Esophagus squamous epithelium (tissue), 5 donors: ENCODE measurements at regions not wholly inside any gene's neighbourhood (a gene's known extent, or its start where the extent isn't known, plus 50 kb on each side); places are given as distances from the start of the nearest gene placed in this dataset.

ENCODE experiments used
- DNase-seq: peaks from one replicate; lab custom pipeline; 2025; lab: John Stamatoyannopoulos, UW
- H3K27ac ChIP-seq, 4 donors: fragments of 200-600 bp; sonication (generic); one replicate each; pipeline ENCODE4 v1.5.1; 2016 to 2019; ENCODE audit warnings: mild to moderate bottlenecking in 1 of 4
- H3K27me3 ChIP-seq, 4 donors: fragments of 200-600 bp; sonication (generic); 1 replicate in 3 of 4; 2 replicates in 1 of 4; pipeline versions ENCODE4 v1.5.1 to v1.6.0; 2017 to 2021; ENCODE audit warnings: antibody characterized with exemption in 1 of 4
- H3K36me3 ChIP-seq, 3 donors: fragments of 200-600 bp; sonication (generic); one replicate each; pipeline ENCODE4 v1.5.1; 2016 to 2019
- H3K4me1 ChIP-seq, 3 donors: fragments of 200-600 bp; sonication (generic); one replicate each; pipeline ENCODE4 v1.5.1; 2017 to 2019
- H3K4me3 ChIP-seq, 4 donors: fragments of 200-600 bp; sonication (generic); 1 replicate in 3 of 4; 2 replicates in 1 of 4; pipeline ENCODE4 v1.5.1; 2016 to 2019; ENCODE audit warnings: mild to moderate bottlenecking in 2 of 4, moderate library complexity in 1 of 4
- H3K9me3 ChIP-seq, 3 donors: fragments of 200-600 bp; sonication (generic); one replicate each; pipeline ENCODE4 v1.5.1; 2016 to 2019
- POLR2A ChIP-seq, 4 donors: fragments of 450-650 bp; IDR thresholded peaks; one replicate each; pipeline ENCODE4 v1.6.1; 2017; ENCODE audit warnings: antibody characterized with exemption in 4 of 4, mild to moderate bottlenecking in 4 of 4, moderate library complexity in 3 of 4
- WGBS, 2 donors: methylation state at CpG; one replicate each; pipeline ENCODE4 v1.1.5; 2018; 5-methylcytosine and 5-hydroxymethylcytosine counted together
- intact Hi-C: fragments of 100-400 bp; cut with DNase I; formaldehyde crosslinking; loops from one replicate; pipeline ENCODE4 v1.15.0; 2022
- TF ChIP-seq, protein P1 (sequence below), 6 experiments: fragments of 450-650 bp in 4 of 6; fragments of 200-600 bp in 2 of 6; sonication (generic) in 2 of 6; IDR thresholded peaks; one replicate each; pipeline ENCODE4 v1.5.1; 2016 to 2019; ENCODE audit warnings: antibody characterized with exemption in 6 of 6, mild to moderate bottlenecking in 4 of 6, moderate library complexity in 4 of 6
- donor health status: DM: yes; HTN: yes; CAD: no.

- Histone ChIP-seq H3K27ac (peak overlapping the region in 2 of 4 donors; percentile 38 to 55), H3K9me3 (no peaks in the 10 kb centered on the region), H3K4me3 (no peak overlapping the region), H3K27me3 (peaks cover 0 to 1% (median 0%) of the 10 kb centered on the region in 4 donors), H3K36me3 (no peaks in the 10 kb centered on the region), H3K4me1 (peaks cover 0 to 8% (median 0%) of the 10 kb centered on the region in 3 donors)
- intact Hi-C loops, result no loop called here
- no peak for DNase-seq
- TF ChIP-seq, protein P1, sequence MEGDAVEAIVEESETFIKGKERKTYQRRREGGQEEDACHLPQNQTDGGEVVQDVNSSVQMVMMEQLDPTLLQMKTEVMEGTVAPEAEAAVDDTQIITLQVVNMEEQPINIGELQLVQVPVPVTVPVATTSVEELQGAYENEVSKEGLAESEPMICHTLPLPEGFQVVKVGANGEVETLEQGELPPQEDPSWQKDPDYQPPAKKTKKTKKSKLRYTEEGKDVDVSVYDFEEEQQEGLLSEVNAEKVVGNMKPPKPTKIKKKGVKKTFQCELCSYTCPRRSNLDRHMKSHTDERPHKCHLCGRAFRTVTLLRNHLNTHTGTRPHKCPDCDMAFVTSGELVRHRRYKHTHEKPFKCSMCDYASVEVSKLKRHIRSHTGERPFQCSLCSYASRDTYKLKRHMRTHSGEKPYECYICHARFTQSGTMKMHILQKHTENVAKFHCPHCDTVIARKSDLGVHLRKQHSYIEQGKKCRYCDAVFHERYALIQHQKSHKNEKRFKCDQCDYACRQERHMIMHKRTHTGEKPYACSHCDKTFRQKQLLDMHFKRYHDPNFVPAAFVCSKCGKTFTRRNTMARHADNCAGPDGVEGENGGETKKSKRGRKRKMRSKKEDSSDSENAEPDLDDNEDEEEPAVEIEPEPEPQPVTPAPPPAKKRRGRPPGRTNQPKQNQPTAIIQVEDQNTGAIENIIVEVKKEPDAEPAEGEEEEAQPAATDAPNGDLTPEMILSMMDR (IDR thresholded peaks at IDR 0.05), result no peak
- TF ChIP-seq POLR2A (IDR thresholded peaks at IDR 0.05), result no peak
Measured at GRCh38 chr18:45329316-45329715, 286.0 kb upstream of the SLC14A2 start.

GRCh38 chr18:45330170-45330594 lies 285.1 kb upstream of the SLC14A2 start:
- WGBS, 2 donors, result 59 to 64% methylated on average over 2 of the region's 2 CpGs
- Histone ChIP-seq H3K9me3 (no peaks in the 10 kb centered on the region), H3K27me3 (no peaks in the 10 kb centered on the region), H3K4me1 (peaks cover 0 to 13% (median 4%) of the 10 kb centered on the region in 3 donors), H3K4me3 (no peak overlapping the region), H3K27ac (peak overlapping the region in 1 of 4 donors; percentile 55), H3K36me3 (no peaks in the 10 kb centered on the region)
- intact Hi-C loops, result no loop called here
- no peak for DNase-seq
- TF ChIP-seq, protein P1 (IDR thresholded peaks at IDR 0.05), result no peak
- no peak for TF ChIP-seq POLR2A (IDR thresholded peaks at IDR 0.05)

DNA sequence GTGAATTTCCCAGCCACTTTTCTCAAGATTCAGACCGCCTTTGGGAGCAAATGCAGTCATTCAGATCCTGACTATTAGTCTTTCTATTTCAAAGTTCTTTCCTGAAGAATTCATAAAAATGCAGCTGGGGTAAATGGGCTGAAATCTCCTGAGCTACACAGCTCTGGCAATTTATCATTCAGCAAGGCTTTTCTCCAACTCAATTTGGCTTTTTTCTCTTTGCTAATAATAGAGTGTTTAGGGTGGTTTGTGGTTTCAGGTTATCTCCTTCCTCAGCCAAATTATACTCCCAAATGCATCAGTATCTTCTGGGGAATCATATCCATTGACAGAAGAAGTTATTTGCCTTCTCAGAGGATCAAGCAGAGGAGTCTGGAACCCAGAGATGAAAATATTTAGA lies 282.4 kb upstream of the SLC14A2 start:
- 94 to 100% methylated on average over 1 of the region's 1 CpG for WGBS, 2 donors
- DNase-seq, result no peak
- intact Hi-C loops, result no loop called here
- Histone ChIP-seq H3K36me3 (no peaks in the 10 kb centered on the region), H3K27ac (no peak overlapping the region), H3K4me1 (peaks cover 3 to 33% (median 4%) of the 10 kb centered on the region in 3 donors), H3K9me3 (no peaks in the 10 kb centered on the region), H3K4me3 (no peak overlapping the region), H3K27me3 (no peaks in the 10 kb centered on the region)
- no peak for TF ChIP-seq POLR2A (IDR thresholded peaks at IDR 0.05)
- TF ChIP-seq, protein P1 (IDR thresholded peaks at IDR 0.05), result no peak

GRCh38 chr18:45334191-45334590 lies 281.1 kb upstream of the SLC14A2 start:
- TF ChIP-seq POLR2A (IDR thresholded peaks at IDR 0.05), result no peak
- TF ChIP-seq, protein P1 (IDR thresholded peaks at IDR 0.05), result no peak
- Histone ChIP-seq H3K27me3 (no peaks in the 10 kb centered on the region), H3K9me3 (no peaks in the 10 kb centered on the region), H3K4me1 (peaks cover 3 to 32% (median 4%) of the 10 kb centered on the region in 3 donors), H3K27ac (no peak overlapping the region), H3K4me3 (no peak overlapping the region), H3K36me3 (no peaks in the 10 kb centered on the region)
- intact Hi-C loops, result no loop called here
- 79 to 84% methylated on average over 1 of the region's 1 CpG for WGBS, 2 donors
- no peak for DNase-seq

DNA sequence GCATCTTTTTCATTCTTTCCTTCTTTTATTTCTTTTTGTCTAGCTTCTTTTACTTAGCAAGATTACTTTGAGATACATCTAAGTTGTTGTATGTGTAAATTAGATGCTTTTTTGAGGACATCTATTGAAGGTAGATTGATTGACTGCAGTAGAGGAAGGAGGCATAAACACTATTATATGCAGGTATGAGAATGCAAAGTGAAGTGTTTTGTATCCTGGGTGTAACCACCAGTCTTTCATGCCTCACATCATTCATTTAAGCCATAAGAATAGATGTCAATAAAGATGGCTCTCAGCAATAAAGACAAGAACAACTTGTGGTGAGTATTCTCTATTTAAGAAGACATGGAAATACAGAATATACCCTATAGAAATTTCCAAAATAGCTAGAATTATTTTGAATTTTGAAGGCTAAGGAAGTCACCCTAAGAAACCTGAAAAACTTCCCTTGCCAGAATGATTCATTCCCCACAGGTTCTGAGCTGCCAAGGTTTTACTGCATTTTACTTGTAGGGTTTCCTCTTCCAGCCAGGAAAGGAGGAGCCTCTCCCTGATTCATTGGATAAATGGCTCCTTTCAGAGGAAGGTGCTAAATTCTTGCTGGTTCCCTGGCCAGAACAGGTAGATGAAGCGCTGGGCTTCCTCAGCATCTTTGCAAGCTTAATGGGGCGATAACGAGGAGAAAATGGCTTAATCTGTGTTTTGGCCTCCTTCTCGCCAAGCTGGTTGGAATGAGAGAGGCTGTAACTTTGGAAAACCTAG lies 279.8 kb upstream of the SLC14A2 start:
- no peak for DNase-seq
- Histone ChIP-seq H3K27me3 (no peaks in the 10 kb centered on the region), H3K27ac (peak overlapping the region in 2 of 4 donors; percentile 55 to 69), H3K36me3 (no peaks in the 10 kb centered on the region), H3K9me3 (no peaks in the 10 kb centered on the region), H3K4me1 (peaks cover 3 to 29% (median 4%) of the 10 kb centered on the region in 3 donors), H3K4me3 (no peak overlapping the region)
- 43 to 67% methylated on average over 1 to 4 of the region's 4 CpGs for WGBS, 2 donors
- intact Hi-C loops, result no loop called here
- TF ChIP-seq, protein P1 (IDR thresholded peaks at IDR 0.05), result no peak
